ENCODE measurements at regions not wholly inside any gene's neighbourhood (a gene's known extent, or its start where the extent isn't known, plus 50 kb on each side); places are given as distances from the start of the nearest gene placed in this dataset.
"Not testable (repeated sequence)": the region's sequence is repeated elsewhere in the genome, so short reads cannot be mapped to it uniquely, and the experiment has no call there.

DNA sequence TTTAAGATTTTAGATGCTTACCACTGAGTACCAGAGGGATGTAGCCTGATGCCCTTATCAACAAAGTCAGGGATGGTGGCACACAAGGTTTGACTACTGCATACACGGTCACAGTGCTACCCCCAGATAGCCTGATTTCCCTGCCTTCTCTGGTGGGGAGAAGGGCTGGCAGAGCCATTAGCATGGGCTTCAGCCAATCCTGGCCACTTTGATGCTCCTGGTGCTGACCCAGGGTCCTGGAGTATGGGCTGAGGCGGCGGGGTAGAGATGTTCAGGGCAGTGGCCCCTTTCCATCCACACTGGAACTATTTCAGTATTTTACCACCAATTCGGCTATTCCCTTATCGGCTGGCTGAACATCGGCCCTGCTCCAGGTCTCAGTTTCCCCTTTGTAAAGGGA lies 83.2 kb downstream of the POTEB3 start:
- not testable (repeated sequence) for DNase-seq (ENCODE audit: low spot score)

GRCh38 chr15:21355944-21356343 lies 84.4 kb downstream of the POTEB3 start:
- DNase-seq (ENCODE audit: low spot score) = not testable (repeated sequence)

GRCh38 chr15:21354597-21354996 lies 85.7 kb downstream of the POTEB3 start:
- not testable (repeated sequence) for DNase-seq (ENCODE audit: low spot score)

- DNase-seq (ENCODE audit: low spot score) = not testable (repeated sequence)
Measured at GRCh38 chr15:21352670-21353318, 87.5 kb downstream of the POTEB3 start.

DNA sequence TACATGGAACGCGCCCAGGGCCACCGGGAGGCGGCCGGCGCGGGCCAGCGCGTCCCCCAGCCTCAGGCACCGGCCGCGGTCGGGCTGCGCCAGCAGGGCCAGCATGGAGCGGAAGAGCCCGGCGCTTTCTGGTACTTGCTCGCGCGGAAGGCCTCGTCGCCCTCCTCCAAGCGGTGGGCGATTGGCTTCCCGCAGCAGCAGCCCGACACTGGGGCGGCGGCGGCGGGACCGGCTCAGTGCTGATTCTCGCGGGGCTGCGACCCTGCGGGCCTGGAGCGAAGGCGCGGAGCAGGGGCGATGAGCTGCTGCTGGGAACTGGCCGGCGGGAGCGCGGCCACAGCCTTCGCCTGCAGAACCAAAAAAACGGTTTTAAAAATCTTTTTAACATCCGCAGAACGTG lies 95.3 kb downstream of the POTEB3 start:
- DNase-seq (ENCODE audit: low spot score) = not testable (repeated sequence)

DNA sequence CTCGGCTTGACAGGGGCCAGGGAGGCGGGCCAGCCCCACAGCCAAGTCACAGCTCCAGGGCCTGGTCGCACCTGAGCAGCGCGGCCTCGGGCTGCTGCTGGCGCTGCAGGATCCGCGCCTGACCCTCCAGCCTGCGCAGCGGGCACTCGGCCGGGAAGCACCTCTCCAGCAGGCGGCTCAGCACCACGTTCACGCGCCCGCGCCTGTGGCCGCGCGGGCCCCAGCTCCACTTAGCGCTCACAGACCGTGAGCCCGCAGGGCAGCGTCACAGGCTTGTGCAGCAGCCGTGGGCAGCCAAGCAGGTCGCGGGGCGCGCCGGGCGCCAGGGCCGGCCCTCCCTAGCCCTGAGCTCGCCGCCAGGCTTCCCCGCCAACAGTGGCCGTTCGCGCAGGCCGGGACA lies 95.8 kb downstream of the POTEB3 start:
- not testable (repeated sequence) for DNase-seq (ENCODE audit: low spot score)

- not testable (repeated sequence) for DNase-seq (ENCODE audit: low spot score)
Measured at GRCh38 chr15:21337028-21337427, 103.3 kb downstream of the POTEB3 start.

- DNase-seq (ENCODE audit: low spot score) = not testable (repeated sequence)
Measured at GRCh38 chr15:21324720-21325460, 115.4 kb downstream of the POTEB3 start.

- not testable (repeated sequence) for DNase-seq (ENCODE audit: low spot score)
Measured at GRCh38 chr15:21284353-21284752, 155.9 kb downstream of the POTEB3 start.

DNA sequence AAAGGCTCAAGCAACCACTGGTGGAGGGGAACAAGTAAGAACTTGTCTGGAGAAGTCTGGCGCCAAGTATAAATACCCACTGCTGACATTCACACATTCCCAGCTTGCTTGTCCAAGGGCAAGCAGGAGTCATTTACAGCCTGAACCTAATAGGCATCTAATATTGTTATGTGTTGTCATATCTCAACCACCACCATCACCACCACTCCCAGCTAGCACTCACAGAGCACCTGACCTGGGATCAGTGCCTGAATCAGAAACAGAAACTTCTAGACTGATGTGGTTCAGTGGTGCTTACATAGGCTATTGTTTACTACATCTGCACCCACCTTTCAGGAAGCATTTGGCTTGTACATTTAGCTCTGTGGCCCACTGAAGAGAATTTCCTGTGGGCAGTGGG lies 157.1 kb downstream of the POTEB3 start:
- DNase-seq (ENCODE audit: low spot score) = not testable (repeated sequence)

DNA sequence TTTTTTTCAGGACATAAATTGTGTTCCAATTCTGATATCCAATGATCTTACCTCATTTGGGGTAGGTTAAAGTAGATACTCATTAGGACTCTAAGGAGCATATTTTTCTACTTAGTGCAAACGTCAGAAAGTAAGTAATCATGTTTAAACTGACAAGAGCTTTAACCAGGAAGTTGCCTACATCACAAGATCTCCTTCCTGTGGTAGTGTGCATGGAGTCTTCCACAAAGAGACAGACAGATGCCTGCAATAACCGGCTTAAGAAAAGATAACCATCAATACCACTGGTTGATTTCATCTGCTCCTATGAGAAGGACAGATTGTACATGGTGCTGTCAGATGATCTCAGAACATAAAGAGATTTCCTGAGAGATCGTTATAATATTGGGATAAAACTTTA lies 160.0 kb downstream of the POTEB3 start:
- not testable (repeated sequence) for DNase-seq (ENCODE audit: low spot score)

DNA sequence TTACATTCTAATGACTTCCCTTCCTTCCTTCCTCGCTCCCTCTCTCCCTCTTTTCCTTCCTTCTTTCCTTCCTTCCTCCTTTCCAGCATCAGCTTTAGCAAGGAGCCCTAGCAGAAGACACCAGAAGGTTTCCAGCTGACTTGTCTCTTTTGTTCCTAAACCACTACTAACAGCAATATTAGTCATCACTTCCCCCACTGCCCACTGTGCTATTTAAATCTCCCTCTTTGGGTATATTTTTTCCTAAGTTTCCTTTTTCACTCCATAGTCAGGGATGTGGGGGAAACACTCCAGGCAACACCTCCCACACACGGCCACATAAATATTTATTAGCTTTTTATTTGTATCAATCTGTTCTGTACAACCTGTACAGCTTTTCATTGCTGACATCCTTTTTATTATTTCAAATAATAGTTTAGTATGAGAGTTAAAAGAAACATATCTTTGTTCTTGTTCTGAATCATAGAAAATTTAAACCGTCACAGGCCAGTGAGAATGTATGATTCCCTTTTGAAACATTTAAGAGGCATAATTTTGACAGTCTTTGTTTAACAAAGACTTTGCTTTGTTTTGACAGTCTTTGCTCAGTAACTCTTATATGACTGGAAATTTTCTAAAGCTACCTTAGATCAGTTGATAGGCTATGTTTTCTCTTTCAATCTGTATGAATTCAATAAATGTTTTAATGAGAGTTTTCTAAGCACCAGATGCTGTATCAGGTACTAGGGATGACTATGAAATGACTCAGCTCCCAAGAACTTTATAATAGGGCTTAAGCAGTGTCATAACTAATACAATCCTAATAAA lies 167.9 kb downstream of the POTEB3 start:
- DNase-seq (ENCODE audit: low spot score) = not testable (repeated sequence)

DNA sequence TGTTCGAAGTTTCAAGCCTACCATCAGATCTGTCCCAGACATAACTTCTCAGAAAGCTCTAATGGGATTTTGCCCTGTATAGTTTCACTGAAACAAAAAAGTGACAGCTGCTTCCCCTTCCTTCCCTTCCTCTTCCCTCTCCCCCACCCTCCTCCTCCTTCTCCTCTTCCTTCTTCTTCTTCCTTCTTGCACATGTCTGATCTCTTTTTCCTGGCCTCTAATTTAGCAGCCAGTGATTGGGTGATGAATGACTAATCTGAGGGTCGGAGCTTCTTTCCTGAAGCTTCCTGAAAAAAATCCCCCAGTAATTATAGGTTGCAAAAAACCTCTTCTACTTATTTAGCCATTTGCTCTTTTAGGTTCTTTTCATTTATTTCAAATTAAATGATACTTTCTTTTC lies 168.7 kb downstream of the POTEB3 start:
- no peak for DNase-seq (ENCODE audit: low spot score)

- DNase-seq (ENCODE audit: low spot score) = no peak
Measured at GRCh38 chr15:21270474-21270873, 169.8 kb downstream of the POTEB3 start.

DNA sequence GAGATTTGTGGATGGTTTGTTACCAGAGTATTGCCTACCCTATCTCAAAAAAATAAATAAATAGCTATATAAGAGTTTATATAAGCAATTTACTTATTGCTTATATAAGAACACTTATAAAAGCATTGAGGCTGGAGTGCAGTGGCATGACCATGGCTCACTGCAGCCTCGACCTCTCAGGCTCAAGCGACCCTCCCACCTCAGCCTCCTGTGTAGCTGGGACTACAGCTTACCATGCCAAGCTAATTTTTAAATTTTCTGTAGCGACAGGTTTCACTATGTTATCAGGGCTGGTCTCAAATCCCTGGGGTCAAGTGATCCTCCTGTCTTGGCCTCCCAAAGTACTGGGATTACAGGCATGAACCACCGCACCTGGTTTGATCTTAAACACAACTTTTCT lies 170.6 kb downstream of the POTEB3 start:
- not testable (repeated sequence) for DNase-seq (ENCODE audit: low spot score)

- no peak for DNase-seq (ENCODE audit: low spot score)
Measured at GRCh38 chr15:21269121-21269520, 171.2 kb downstream of the POTEB3 start.

- no peak for DNase-seq (ENCODE audit: low spot score)
Measured at GRCh38 chr15:21268436-21268940, 171.8 kb downstream of the POTEB3 start.

DNA sequence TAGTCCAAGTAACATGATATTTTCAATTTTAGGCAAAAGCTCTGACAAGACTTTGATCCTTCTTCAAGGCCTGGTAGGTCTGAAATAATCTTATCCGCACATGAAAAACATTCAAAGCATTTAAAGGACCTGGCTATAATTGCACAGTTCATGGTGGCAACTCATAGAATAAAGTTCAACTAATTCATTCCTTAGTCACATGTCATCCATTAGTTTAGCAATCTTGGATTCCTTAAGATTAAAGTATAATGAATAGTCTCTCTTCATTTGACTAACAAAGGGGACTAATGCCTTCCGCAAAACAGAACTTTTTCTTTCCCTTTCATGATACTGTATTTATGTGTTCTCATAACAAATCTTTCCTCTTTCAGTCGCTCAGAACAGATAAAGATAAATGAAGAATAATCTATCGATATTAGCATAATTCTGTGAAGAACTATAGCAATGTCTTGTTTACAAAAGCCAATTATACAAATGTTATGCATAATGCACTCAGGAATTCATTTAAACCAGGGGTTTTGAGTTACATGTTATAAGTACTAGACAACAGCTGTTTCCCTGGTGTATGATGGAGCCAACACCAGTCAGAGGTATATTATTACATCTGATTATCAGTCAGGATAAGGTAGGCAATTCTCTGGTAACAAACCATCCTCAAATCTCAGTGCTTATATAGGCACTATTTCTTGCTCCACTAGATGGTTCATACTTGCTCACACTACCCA lies 172.5 kb downstream of the POTEB3 start:
- DNase-seq (ENCODE audit: low spot score) = no peak

DNA sequence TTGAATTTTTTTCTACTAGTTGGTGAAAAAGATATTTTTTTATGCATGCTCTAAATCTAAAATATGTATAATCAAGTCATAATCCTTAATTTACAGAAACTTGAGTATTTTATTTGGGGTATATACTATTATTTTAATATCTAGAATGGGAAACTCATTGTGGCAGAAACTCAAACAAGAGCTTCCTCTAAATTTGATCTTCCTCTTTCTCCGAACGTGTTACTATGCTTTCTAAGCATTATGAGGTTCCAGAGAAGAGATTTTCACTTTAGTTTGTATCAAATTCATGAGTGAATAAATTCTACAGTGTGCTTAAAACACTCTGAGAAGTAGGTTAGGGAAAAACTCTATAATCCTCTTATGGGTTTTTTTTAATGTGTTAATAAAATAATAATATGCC lies 173.1 kb downstream of the POTEB3 start:
- DNase-seq (ENCODE audit: low spot score) = no peak

DNA sequence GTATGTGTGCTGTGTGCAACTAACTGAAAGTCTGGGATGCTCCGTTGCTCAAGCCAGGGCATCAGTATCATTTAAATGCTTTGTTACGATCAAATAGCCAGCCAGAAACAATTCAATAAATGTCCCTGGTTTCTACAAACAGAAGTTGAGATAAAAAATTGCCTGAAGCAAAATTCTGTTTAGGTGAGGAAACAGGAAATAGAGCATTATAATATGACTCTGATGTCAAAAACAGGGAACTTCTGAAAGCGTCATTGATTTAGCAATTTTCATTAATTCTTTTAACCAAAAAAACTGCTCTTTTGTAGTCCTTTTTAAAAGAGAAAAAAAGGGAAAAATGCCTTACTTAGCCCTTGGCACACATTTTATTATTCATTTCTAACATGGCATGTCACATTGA lies 174.7 kb downstream of the POTEB3 start:
- not testable (repeated sequence) for DNase-seq (ENCODE audit: low spot score)

DNA sequence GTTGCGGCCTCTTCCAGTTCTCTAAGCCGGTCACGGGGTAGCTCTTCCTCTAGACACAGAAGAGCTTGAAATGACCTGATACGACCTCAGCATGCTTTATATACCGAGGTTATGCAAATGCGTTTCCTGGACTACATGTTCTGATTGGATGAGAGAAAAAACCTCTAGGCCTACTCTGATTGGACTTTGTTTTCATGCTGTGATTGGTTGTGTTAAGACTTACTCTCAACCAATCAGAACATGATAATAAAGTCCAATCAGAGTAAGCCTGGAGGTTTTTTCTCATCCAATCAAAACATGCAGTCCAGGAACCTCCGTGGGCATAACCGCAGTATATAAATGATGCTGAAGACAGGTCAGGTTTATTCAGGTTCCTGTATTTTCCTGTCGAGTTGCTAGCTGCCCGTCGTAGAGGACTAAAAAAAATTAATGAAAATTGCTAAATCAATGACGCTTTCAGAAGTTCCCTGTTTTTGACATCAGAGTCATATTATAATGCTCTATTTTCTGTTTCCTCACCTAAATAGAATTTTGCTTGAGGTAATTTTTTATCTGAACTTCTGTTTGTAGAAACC lies 177.4 kb downstream of the POTEB3 start:
- DNase-seq (ENCODE audit: low spot score) = no peak
